ENCODE measurements at regions not wholly inside any gene's neighbourhood (a gene's known extent, or its start where the extent isn't known, plus 50 kb on each side); places are given as distances from the start of the nearest gene placed in this dataset.

GRCh38 chr2:45256867-45257641 is 247.8 kb upstream of the SIX2 start:
- TF ChIP-seq, protein P1, sequence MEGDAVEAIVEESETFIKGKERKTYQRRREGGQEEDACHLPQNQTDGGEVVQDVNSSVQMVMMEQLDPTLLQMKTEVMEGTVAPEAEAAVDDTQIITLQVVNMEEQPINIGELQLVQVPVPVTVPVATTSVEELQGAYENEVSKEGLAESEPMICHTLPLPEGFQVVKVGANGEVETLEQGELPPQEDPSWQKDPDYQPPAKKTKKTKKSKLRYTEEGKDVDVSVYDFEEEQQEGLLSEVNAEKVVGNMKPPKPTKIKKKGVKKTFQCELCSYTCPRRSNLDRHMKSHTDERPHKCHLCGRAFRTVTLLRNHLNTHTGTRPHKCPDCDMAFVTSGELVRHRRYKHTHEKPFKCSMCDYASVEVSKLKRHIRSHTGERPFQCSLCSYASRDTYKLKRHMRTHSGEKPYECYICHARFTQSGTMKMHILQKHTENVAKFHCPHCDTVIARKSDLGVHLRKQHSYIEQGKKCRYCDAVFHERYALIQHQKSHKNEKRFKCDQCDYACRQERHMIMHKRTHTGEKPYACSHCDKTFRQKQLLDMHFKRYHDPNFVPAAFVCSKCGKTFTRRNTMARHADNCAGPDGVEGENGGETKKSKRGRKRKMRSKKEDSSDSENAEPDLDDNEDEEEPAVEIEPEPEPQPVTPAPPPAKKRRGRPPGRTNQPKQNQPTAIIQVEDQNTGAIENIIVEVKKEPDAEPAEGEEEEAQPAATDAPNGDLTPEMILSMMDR (IDR thresholded peaks at IDR 0.05), result no peak
- no peak for TF ChIP-seq POLR2A (IDR thresholded peaks at IDR 0.05)

Measured in heart left ventricle (tissue), 13 donors.